HepG2 (cell line): ENCODE measurements at regions not wholly inside any gene's neighbourhood (a gene's known extent, or its start where the extent isn't known, plus 50 kb on each side); places are given as distances from the start of the nearest gene placed in this dataset.

ENCODE experiments used
- BRCA1 ChIP-seq: sonication (generic); formaldehyde crosslinking; IDR thresholded peaks from 2 replicates; pipeline ENCODE4 v1.4.0; 2020; ENCODE audit warnings: missing genetic modification reagents
- CREM ChIP-seq, 2 experiments: sonication (generic) in 1 of 2; formaldehyde crosslinking in 1 of 2; IDR thresholded peaks; 2 replicates each; pipeline versions ENCODE4 v1.4.0 to v1.6.1; 2016 to 2020; ENCODE audit warnings: antibody characterized with exemption in 1 of 2, mild to moderate bottlenecking in 1 of 2, missing genetic modification reagents in 1 of 2
- CTCF ChIP-seq: sonication (generic); formaldehyde crosslinking; IDR thresholded peaks from 2 replicates; pipeline ENCODE4 v1.5.0; 2020; ENCODE audit warnings: mild to moderate bottlenecking, missing genetic modification reagents, moderate library complexity
- KDM4B ChIP-seq: sonication (generic); formaldehyde crosslinking; IDR thresholded peaks from 2 replicates; pipeline ENCODE4 v1.4.0; 2020; ENCODE audit warnings: missing genetic modification reagents
- POLR2AphosphoS5 ChIP-seq: IDR thresholded peaks from 2 replicates; pipeline ENCODE4 v1.6.1; 2012; ENCODE audit warnings: low read depth, low read length
- SUZ12 ChIP-seq: fragments of 150-350 bp; IDR thresholded peaks from 2 replicates; pipeline ENCODE4 v1.6.1; 2014; ENCODE audit warnings: low read depth, low read length

- no peak for TF ChIP-seq SUZ12
- no peak for TF ChIP-seq CREM (IDR thresholded peaks at IDR 0.05)
- no peak for TF ChIP-seq CREM (CRISPR knock-in tag; IDR thresholded peaks at IDR 0.05)
- TF ChIP-seq POLR2AphosphoS5: no peak
- no peak for TF ChIP-seq KDM4B (CRISPR knock-in tag)
- TF ChIP-seq CTCF (CRISPR knock-in tag): no peak
- no peak for TF ChIP-seq BRCA1 (CRISPR knock-in tag)
Observed at GRCh38 chr10:43749940-43750552, 101.4 kb upstream of the ZNF32 start.
